ENCODE measurements at regions not wholly inside any gene's neighbourhood (a gene's known extent, or its start where the extent isn't known, plus 50 kb on each side); places are given as distances from the start of the nearest gene placed in this dataset.
"Not testable (repeated sequence)": the region's sequence is repeated elsewhere in the genome, so short reads cannot be mapped to it uniquely, and the experiment has no call there.

DNA sequence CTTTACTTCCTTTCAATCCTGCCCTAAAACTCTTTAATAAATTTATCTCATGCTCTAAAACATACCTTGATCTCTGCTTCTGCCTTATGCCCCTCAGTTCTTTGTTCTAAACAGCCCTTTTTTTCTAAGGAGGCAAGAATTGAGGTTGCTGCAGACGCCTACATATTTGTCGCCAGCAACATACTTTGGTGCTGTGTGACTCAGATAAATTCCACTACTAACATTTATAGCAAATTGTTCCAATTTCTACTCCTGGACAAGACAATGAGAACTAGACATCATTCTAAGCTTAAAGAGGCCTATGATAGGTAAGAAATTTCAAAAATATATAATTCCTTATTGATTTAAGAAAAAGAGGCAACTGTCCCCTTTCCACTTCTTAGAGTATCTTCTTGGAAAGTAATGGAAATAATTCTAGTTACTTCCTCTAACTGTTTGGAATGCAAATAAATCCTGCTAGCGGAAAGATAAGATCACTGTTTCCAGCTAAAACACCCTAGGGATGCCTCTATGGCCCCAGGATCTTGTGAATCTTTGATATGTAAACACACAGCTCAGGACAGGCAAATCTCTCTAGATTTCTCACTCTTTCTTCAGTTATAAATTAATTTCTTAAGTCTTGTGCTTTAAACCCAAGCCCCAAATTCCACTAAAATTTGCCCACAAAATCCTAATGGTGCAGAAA is 869.1 kb downstream of the KCNT2 start:
- DNase-seq = no peak

DNA sequence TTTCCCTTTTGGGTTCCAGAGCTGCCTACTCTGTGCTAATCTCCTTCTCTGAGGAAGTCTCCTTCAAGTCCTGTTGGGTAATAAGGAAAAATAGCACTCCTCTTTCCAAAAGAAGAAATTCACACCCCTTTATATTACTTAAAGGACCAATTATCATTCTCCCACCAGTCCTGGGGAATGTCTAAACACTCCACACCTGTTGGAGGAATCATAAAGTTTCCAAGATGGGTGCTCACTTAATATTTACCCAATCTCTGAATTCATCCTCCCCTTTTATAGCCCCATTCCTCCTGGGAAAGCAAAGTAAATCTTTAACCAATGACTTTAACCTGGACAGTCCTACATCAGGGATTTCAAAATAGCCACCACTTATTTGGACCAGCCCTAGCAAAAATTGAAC is 873.1 kb downstream of the KCNT2 start:
- DNase-seq = no peak

DNA sequence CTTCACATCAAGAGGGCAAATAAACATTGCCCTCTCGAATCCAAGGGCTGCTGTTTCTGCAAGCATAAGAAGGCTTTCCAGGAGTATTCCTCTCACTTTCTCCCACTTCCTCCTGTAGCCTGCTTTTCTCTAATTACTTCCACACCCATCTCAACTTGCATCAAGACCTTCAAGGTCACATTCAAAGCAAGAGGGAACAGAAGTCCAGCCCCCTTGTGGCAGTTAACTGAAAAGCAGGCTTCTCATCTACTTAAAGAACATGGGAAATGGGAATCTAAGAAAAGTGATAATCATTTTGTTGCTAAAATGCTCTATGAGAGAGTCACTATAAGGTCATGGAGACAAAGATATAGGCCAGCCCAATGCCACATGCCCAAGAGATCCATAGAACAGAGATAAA is 874.4 kb downstream of the KCNT2 start:
- no peak for DNase-seq

DNA sequence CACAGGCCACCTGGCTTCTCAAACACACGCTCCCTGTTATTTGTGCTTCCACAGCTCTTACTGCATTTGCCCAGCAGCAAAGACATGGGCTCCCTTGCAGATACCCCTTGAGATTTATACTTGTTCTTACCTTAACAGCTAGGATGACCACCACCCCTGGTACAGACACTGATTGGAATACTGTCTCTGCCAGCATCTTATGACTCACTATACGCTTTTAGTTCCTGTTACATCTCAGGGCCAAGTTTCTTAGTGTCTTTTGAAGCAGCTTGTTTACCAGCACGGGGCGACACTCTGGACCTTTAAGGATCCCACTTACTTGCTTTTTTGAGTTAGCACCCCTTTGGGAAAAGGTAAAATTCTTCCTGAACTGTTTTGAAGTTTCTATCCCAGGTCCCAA is 874.8 kb downstream of the KCNT2 start:
- no peak for DNase-seq

DNA sequence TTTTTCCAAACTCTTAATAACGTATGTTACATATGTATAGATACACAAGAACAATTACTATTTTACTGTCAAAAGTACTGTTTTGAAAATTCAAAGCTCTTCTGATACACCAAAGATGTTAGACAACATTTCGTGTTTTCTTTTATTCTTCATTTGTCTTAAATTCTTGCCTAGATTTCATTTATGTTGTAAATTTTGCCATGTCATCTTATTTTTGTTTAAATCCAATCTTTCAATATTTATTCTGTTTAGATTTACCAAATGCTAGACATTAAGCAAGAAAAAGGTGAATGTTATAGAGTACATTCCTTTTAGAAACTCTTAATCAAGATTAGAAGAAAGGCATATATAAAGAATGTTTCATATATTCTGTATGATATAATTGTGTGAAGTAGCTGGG is 876.9 kb downstream of the KCNT2 start:
- DNase-seq = no peak

DNA sequence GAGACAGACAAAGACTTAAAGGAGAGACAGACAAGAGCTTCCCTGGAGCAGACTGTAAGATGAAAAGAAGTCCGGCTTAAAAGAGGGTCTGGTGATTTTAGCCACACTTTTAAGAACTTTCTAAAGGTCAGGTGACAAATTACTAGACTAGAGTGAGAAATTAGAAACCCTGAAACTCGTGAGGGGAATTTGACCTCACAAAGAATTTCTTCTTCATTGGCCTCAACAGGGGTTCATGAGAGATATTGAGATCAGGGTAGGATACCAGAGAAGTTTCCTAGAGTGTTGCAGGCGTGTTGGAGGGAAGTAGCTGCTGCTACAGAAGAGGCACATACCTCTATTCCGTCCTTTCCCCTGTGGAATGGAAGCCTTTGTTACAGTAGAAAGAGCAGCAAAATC is 884.4 kb downstream of the KCNT2 start:
- DNase-seq = no peak

DNA sequence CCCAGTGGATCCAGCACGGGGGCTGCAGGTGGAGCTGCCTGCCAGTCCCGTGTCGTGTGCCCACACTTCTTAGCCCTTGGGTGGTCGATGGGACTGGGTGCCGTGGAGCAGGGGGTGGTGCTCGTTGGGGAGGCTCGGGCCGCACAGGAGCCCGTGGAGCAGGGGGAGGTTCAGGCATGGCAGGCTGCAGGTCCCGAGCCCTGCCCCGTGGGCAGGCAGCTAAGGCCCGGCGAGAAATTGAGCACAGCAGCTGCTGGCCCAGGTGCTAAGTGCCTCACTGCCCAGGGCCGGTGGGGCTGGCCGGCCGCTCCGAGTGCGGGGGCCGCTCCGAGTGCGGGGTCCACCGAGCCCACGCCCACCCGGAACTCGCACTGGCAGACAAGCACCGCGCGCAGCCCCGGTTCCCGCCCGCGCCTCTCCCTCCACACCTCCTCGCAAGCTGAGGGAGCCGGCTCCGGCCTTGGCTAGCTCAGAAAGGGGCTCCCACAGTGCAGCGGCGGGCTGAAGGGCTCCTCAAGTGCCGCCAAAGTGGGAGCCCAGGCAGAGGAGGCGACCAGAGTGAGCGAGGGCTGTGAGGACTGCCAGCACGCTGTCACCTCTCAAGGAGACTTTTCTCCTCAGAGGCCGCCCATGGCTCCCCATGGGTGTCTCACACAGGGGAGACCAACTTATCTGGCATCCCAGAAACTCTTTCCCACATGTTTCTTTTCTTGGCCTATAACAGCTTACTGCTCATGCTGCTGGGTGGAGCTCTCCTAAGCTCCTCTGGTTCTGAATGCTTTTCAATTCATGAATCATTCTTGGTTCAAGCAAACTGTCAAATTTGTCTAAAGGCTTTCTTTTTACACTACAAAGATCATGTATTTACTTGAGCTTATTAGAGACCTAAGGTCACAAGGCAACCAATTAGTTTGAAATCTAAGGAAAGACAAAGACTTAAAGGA is 885.1 kb downstream of the KCNT2 start:
- DNase-seq = not testable (repeated sequence)

DNA sequence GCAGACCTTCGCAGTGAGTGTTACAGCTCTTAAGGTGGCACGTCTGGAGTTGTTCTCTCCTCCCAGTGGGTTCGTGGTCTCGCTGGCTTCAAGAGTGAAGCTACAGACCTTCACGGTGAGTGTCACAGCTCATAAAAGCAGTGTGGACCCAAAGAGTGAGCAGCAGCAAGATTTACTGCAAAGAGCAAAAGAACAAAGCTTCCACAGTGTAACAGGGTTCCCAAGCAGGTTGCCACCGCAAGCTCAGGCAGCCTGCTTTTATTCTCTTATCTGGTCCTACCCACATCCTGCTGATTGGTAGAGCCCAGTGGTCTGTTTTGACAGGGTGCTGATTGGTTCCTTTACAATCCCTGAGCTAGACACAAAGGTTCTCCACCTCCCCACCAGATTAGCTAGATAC is 886.1 kb downstream of the KCNT2 start:
- not testable (repeated sequence) for DNase-seq

DNA sequence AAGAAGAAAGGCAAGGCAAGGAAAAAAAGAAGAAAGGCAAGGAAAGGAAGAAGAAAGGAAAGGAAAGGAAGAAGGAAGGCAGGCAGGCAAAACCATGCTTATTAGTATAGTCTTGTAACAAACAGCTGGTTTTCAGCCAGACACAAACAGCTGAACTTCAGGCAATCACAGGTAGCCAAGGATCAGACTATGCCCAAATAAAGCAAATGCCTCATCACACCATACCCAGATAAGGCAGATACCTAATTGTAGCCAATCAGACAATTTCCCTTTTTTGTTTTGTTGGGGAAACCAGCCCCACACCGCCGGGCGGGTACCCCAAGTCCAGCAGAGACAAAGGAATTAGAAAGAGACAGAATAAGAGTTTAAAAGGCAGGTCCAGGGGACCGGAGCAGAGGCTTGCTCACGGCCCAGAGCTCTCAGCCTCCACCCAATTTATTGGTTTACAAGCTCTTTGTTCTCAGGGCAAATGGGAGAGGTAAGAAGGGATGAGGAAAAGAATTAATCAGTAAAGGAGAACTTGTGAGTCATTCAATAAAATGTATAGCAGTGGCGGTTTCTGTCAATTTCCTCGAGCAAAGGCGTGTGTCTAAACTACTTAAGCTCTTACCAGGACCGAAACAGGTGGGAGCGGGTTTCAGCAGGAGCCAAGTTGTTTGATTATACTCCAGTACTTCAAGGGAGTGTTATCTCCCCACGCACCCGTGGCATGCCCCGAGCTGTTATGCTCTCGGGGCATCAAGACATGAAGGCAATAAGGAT is 886.8 kb downstream of the KCNT2 start:
- no peak for DNase-seq

DNA sequence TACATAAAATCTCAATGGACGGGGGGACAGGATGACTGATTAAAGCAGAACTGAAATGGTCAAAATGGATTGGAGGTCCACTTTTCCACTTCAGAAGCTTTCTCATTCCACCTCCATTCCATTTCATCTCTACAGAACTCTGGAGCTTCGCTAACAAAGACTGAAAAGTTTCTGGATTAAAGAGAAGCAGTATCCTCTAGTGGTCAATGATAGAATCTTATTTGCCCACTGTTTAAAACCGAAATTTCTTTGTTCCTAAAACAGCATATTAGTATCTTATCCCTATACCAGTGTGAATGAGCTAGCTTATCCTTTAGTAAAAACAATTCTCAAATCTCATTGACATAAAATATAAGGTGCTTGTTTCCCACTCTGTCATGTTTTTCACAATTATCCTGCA is 890.6 kb downstream of the KCNT2 start:
- DNase-seq = no peak

DNA sequence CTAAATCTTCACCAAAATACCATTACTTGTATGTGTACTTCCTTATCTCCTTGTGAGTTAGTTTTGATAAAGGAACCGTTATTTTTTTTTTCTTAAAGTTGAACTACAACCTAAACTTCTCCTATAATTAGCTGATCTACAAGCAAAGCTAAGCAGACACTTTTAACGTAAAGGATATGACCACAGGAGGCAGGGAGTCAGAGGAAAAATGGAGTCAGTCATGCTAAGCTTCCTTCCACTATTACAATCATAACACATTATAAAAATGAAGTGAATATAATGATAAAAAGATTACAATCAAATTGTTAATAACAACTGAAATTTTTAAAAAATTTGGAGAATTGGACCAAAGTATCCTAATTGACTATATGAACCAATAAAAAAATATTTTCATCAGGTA is 892.6 kb downstream of the KCNT2 start:
- no peak for DNase-seq

DNA sequence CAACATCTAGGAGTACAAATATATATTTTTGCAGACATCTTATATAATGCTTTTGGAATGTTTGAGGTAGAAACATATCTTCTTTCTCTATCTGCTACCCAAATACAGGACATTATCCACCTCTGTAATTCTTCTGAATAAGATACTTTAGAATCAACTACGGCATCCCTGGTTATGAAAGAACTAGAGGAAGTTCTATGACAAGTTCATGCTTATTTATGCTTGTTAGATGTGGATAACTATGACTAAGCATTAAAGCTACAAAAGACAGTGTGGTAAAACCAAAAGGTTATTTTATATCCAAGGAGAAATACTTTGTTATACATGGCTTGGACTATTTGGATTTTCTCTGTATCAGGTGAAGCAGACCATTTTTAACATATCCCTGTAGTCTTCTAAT is 894.0 kb downstream of the KCNT2 start:
- no peak for DNase-seq

DNA sequence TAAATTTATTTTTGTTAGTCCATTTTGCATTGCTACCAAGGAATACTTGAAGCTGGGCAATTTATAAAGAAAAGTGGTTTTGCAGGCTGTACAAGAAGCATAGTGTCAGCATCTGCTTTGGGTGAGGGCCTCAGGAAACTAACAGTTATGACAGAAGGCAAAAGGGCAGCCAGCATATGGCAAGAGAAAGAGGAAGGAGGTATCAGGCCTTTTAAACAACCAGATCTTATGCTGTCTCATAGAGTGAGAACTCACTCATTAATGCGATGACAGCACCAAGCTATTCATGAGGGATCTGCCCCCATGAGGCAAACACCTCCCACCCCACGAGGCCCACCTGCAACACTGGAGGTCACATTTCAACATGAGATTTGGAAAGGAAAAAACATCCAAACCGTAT is 898.4 kb downstream of the KCNT2 start:
- no peak for DNase-seq

DNA sequence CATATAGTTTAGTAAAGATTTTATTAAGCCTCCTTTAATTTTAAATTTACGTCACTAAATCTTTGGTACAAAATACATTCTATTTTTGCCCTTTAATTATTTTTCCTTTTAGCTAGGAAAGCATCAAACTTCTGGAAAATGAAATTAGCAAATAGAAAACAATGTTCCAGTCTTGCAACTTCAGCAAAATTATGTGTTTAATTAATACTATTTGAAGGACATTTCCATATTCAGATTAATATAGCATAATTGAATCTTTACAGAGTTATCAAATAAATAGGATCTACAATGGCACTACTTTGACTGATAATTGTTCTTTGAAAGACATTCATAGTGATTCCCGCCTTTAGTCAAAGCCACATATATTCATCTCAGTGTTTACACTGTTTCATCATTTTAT is 904.2 kb downstream of the KCNT2 start:
- DNase-seq = no peak

DNA sequence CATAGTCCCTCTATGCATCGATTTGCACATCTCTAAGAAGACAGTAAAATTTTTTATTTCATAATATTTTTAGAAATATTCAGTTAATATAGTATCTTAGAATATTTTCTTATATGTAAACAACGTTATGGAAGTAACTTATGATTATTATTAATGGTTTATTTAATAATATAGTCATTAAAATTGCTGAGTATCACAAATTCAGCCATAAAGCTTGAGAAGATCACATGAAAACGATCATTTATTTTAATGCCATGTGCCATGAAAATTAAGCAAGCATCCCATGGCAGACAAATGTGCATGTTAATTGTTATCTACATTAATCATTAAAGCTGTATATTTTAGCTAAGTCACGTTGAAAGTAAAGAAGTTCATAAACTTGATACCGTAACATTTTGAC is 907.1 kb downstream of the KCNT2 start:
- DNase-seq = no peak

DNA sequence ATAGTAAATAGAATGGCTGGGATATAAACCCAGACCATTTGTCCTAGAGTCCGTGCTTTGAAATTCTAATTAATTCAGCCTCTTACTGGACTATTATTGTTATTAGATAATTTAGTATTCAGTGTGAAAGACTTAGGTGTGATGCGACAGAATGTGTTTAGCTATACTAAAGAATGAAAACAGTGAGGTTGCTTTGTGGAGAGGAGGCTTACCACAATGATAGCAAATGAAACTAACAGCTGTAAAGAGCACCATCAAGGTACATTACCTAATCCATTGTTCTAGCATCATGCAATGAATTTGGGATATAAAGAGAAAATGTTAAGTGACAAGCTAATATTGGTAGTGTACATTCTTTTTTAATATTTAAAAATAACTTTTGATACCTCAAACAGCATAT is 911.1 kb downstream of the KCNT2 start:
- DNase-seq = no peak

DNA sequence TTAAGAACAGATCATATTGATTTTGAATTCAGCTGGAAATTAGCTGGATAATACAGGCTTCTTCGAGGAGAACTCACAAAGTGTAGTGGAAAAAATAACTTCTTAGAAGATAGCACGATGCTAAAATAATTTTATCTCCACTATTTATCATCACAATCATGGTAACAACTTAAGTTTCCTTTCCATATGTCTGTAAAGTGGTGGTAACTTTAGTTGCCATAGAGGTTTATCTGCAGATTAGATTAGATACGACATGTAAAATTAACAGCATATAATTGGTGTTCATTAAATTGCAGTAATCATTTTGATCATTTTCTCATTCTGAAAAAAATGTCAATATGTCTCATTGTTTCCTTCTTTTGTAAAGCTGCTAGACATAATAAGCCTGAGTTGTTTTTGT is 921.5 kb downstream of the KCNT2 start:
- no peak for DNase-seq

DNA sequence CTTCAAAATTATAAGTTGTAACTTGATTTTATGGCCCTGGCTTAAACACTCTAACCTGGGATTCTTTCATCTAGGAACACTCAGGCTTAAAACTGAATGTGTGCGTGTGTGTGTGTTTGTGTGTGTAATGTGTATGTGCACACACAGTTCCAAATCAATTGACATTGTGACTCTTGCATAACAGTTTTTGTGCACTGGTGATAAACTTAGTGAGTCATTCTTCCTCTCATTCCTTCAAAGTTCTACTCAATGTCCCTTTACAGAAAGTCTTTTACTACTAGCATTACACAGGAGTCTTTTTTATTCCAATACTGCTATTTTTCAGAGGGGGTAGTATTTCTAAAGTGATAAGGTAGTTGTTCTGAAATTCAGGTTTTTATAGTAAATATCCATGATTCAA is 943.6 kb downstream of the KCNT2 start:
- DNase-seq = no peak

DNA sequence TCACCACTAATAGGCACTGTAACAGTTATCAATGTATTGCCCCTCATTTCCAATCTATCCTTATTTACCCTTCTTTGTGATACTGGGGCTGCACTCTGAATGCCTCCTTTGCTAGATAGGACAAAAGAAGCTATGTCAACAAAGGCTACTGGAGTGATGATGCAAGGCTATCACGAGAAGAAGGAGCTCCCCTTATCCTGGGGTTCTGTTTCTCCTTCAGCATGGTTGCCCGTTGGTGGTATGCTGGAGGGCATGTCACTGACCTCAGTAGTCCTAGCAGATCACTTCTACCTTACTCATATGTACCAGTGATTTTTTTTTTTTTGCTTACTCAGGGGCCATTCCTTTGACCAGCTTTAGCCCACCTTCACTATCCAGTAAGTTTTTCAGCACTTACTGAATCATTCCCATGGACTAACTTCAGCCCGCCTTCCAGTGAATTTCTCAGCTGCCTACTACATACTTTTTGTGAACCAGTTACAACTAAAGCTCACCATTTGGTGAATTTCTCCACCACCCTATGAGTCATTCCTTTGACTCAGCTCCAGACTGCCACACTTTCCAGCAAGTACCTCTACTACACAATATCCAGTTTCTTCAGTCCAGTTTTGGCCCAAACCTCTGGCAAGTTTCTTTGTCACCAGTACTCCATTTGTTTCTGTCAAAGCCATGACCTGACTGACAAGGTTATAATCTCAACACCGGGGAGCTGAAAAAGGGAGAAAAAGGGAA is 944.5 kb downstream of the KCNT2 start:
- DNase-seq = no peak

DNA sequence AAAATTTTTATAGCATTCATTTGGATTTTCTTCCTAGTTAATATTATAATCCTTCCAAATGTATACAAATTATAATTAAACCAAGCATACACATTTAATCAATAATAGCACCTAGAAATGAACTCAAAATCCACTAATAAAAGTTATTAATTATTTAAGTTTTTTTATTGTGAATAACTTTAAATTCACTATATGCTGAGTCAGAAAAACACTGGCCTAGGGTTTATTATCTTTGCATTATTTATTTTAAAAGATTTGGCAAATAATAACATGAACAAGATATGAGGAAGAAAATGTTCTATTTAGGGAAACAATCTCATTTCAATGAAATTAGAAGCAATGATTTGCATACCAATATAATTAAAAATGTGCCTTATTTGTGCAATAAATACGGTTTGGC is 951.5 kb downstream of the KCNT2 start:
- DNase-seq = no peak

DNA sequence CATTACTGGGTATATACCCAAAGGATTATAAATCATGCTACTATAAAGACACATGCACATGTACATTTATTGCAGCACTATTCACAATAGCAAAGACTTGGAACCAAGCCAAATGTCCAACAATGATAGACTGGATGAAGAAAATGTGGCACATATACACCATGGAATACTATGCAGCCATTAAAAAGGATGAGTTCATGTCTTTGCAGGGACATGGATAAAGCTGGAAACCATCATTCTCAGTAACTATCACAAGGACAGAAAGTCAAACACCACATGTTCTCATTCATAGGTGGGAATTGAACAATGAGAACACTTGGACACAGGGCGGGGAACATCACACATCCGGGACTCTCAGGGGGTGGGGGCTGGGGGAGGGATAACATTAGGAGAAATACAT is 959.4 kb downstream of the KCNT2 start:
- DNase-seq = not testable (repeated sequence)

DNA sequence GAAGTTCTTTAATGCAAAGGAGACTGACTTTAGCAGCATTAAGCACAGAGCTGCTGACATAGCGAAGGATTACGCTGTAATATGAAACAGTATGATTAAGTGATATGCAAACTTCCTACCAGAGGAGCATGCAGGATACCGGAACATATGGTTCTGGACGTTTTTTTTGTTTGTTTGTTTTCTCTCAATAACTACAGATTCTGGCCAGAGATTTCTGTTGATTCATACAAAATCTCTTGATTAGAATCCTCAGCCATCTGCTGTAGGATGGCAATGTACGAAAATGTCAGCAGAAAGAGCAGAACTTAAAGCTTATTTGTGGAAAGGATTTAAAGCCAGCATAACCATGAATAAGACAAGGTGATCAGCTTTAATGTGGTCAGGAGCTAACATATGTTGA is 970.7 kb downstream of the KCNT2 start:
- no peak for DNase-seq

DNA sequence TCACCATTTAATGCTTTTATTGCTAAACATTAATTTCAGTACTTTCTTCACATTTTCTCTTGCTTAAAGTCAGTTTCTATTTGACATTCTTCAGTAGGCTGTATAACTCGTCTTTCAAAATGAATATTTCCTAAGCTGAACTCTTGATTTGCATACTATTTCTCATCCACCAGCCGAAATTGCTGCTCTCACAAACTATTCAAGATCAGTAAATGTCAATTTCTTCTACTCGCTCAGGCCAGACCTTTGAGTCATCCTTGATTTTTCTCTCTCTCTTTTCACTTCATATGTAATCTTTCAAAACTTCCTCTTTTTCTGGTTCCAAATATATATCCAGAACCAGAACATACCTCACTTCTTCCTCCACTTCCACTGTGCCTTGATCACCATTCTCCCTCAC is 990.0 kb downstream of the KCNT2 start:
- DNase-seq = no peak

Data from activated naive CD4-positive, alpha-beta T cell treated with anti-CD3 and anti-CD28 coated beads, Interleukin-2, amount 50 U/mL, for 16 hours (primary cell).